OCI-LY1 (cell line): ENCODE measurements at regions not wholly inside any gene's neighbourhood (a gene's known extent, or its start where the extent isn't known, plus 50 kb on each side); places are given as distances from the start of the nearest gene placed in this dataset.

Experiments
- H2AFZ ChIP-seq: fragments of 200-600 bp; sonication (generic), shearing (Covaris generic); 2 replicates; pipeline ENCODE4 v1.6.0; 2014; ENCODE audit warnings: antibody characterized with exemption, mild to moderate bottlenecking, low read length
- H3F3A ChIP-seq: fragments of 200-600 bp; sonication (generic), shearing (Covaris generic); 2 replicates; pipeline ENCODE4 v1.6.0; 2014; ENCODE audit warnings: mild to moderate bottlenecking, antibody characterized with exemption, low read length, moderate library complexity; ENCODE audit not compliant: insufficient read depth
- H3K27ac ChIP-seq: fragments of 200-600 bp; sonication (generic); 2 replicates; pipeline ENCODE4 v1.5.1; 2014; ENCODE audit warnings: low read length, mixed run types, mild to moderate bottlenecking, low read depth; ENCODE audit not compliant: poor library complexity, severe bottlenecking
- H3K27me3 ChIP-seq: fragments of 200-600 bp; sonication (generic); 2 replicates; pipeline ENCODE4 v1.6.0; 2014; ENCODE audit warnings: antibody characterized with exemption, mild to moderate bottlenecking, low read length, moderate library complexity; ENCODE audit not compliant: insufficient read depth
- H3K36me3 ChIP-seq: fragments of 200-600 bp; sonication (generic); 2 replicates; pipeline ENCODE4 v1.6.1; 2014; ENCODE audit warnings: mild to moderate bottlenecking, antibody characterized with exemption, low read length, moderate library complexity, mixed read lengths; ENCODE audit not compliant: insufficient read depth
- H3K4me1 ChIP-seq: fragments of 200-600 bp; sonication (generic); 2 replicates; pipeline ENCODE4 v1.5.1; 2014; ENCODE audit warnings: mild to moderate bottlenecking, low read length, moderate library complexity; ENCODE audit not compliant: insufficient read depth, severe bottlenecking
- H3K4me2 ChIP-seq: fragments of 200-600 bp; sonication (generic), shearing (Covaris generic); 2 replicates; pipeline ENCODE4 v1.6.1; 2014; ENCODE audit warnings: low read length
- H3K4me3 ChIP-seq: fragments of 200-600 bp; sonication (generic); 2 replicates; pipeline ENCODE4 v1.5.1; 2014; ENCODE audit warnings: low read length, low read depth, mild to moderate bottlenecking, mixed read lengths; ENCODE audit not compliant: poor library complexity, severe bottlenecking
- H3K79me2 ChIP-seq: fragments of 200-600 bp; shearing (Covaris generic); 2 replicates; pipeline ENCODE4 v1.6.1; 2016; ENCODE audit warnings: mixed run types, low read length, mixed read lengths; ENCODE audit not compliant: insufficient read depth
- H3K9ac ChIP-seq: fragments of 200-600 bp; sonication (generic), shearing (Covaris generic); 2 replicates; pipeline ENCODE4 v1.6.1; 2014; ENCODE audit warnings: mild to moderate bottlenecking, low read length, mixed read lengths
- H3K9me2 ChIP-seq: fragments of 200-600 bp; sonication (generic), shearing (Covaris generic); 2 replicates; pipeline ENCODE4 v1.6.1; 2014; ENCODE audit warnings: low read depth, mild to moderate bottlenecking, low read length, mixed read lengths
- H3K9me3 ChIP-seq: fragments of 200-600 bp; shearing (Covaris generic); 2 replicates; pipeline ENCODE4 v1.6.1; 2014; ENCODE audit warnings: low read length, mixed read lengths
- H4K20me1 ChIP-seq: fragments of 200-600 bp; sonication (generic), shearing (Covaris generic); 2 replicates; pipeline ENCODE4 v1.6.0; 2016; ENCODE audit warnings: mild to moderate bottlenecking, low read length; ENCODE audit not compliant: insufficient read depth
- EZH2 ChIP-seq: fragments of 200-600 bp; sonication (generic), shearing (Covaris generic); IDR thresholded peaks from 2 replicates; pipeline ENCODE4 v1.8.0; 2017; ENCODE audit warnings: borderline replicate concordance, mixed run types, mild to moderate bottlenecking, antibody characterized with exemption, low read length, moderate library complexity, mixed read lengths
- TF ChIP-seq, protein P1 (sequence below): fragments of 200-600 bp; sonication (generic), shearing (Covaris generic); IDR thresholded peaks from 2 replicates; pipeline ENCODE4 v1.5.1; 2017; ENCODE audit warnings: mild to moderate bottlenecking, antibody characterized with exemption, low read length, moderate library complexity, mixed read lengths

DNA sequence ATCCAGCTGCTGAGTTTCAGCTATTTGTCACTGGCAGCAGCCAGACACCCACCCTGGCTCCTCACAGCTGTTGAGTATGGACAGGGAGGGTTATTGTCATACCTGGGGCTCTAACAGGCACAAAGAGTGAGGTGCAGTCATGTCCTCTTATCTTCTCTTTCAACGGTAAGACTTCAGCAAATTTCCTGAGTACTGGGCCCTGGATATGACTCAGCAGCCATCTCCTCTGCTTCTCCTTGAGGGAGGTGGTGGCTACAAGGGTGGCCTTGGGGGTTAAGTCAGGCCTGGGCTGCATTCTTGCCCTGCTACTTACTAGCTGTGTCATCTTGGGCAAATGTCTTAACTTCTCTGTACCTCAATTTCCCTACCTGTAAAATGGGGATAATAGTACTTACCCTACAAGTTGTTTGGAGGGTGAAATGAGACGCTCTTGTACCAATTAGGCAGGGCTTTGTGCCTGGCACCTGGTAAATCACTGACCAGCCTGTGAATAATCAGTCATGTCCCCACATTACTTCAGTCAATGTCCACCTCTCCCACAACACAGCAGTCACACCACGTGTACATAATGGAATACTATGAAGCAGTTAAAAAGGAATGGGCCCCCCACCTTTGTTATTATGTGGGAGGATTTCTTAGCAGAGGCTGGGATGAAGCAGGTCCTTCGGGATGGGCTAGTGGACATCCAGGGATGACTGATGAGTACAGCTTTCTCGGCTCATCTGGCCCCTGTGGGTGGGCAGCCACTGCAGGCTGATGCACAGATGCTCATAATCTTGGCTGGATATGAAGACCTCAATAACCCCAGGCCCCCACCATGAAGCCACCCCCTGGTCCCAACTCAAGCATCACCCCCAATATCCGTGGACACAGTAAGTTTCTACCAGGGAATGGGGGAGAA lies 528.8 kb downstream of the SHQ1 start:
- Histone ChIP-seq H3K4me3 (no peak overlapping the region), H3K4me2 (no peak overlapping the region), H3K9ac (no peak overlapping the region), H3K9me3 (no peaks in the 10 kb centered on the region), H3K27me3 (no peaks in the 10 kb centered on the region), H2AFZ (no peak overlapping the region), H3K9me2 (no peaks in the 10 kb centered on the region), H3K4me1 (no peaks in the 10 kb centered on the region), H4K20me1 (no peaks in the 10 kb centered on the region), H3K79me2 (no peaks in the 10 kb centered on the region), H3K27ac (no peak overlapping the region), H3F3A (no peaks in the 10 kb centered on the region), H3K36me3 (no peaks in the 10 kb centered on the region)
- no peak for TF ChIP-seq EZH2
- TF ChIP-seq, protein P1, sequence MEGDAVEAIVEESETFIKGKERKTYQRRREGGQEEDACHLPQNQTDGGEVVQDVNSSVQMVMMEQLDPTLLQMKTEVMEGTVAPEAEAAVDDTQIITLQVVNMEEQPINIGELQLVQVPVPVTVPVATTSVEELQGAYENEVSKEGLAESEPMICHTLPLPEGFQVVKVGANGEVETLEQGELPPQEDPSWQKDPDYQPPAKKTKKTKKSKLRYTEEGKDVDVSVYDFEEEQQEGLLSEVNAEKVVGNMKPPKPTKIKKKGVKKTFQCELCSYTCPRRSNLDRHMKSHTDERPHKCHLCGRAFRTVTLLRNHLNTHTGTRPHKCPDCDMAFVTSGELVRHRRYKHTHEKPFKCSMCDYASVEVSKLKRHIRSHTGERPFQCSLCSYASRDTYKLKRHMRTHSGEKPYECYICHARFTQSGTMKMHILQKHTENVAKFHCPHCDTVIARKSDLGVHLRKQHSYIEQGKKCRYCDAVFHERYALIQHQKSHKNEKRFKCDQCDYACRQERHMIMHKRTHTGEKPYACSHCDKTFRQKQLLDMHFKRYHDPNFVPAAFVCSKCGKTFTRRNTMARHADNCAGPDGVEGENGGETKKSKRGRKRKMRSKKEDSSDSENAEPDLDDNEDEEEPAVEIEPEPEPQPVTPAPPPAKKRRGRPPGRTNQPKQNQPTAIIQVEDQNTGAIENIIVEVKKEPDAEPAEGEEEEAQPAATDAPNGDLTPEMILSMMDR, result no peak

DNA sequence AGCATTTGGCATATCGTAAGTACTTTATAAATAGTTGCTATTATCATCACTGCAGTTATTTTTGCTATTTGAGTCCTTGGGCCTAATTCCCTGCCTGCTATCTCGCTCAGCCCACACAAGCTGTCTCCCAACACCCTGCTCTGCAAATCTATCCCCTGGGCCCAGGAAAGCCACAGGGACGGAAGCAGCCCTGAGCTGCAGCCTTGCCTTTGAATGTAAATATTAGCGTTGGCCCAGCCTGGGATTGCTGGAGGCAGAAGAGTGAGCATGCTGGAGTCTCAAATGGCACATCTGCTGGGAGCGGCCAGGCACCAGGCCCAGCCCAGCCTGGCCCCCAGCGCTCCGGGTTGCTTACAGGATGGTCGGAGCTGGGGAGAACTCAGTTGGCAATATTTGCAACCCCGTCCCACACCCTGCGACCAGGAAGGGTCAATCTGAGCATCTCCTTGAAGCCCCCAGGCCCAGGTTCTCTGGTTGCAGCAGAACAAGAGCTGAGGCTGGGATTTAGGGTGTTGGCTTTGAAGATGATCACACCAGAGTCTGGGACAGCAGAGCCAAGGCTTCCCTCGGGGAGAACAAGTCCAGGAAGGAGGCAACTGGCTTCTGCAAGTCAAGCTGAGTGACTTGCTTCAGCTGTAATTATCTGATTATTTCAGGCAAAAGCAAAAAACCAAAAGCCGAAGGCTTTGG lies 529.6 kb downstream of the SHQ1 start:
- H3K9ac ChIP-seq, result no peak overlapping the region
- no peak overlapping the region for H3K4me2 ChIP-seq
- H3K27ac ChIP-seq, result no peak overlapping the region

DNA sequence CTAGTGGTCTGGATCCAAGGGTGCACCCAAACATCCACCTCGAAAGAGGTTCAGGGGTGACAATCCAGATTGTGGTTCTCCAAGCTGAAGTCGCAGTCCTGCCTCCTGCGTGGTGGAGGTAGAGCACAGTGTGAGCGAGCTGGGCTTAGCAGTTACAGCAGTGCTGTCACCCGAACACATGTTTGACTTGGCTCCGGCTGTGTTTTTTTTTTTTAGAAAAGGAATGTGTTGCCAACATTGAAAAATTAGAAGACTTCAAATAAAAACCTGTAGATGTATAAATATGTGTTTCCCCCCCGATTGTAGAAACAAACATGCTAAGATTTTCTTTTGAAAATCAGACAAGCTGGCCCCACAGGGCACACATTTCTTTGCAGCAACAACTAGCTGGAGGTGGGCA lies 530.8 kb downstream of the SHQ1 start:
- no peak overlapping the region for H3K27ac ChIP-seq
- no peak overlapping the region for H3K4me3 ChIP-seq
- no peaks in the 10 kb centered on the region for H3K27me3 ChIP-seq
- no peaks in the 10 kb centered on the region for H4K20me1 ChIP-seq
- H3K9me3 ChIP-seq, result no peaks in the 10 kb centered on the region
- H3F3A ChIP-seq, result no peaks in the 10 kb centered on the region
- H3K4me1 ChIP-seq, result no peaks in the 10 kb centered on the region
- TF ChIP-seq, protein P1, result no peak
- TF ChIP-seq EZH2, result no peak
- no peaks in the 10 kb centered on the region for H3K36me3 ChIP-seq
- H3K4me2 ChIP-seq, result no peak overlapping the region
- H3K9me2 ChIP-seq, result no peaks in the 10 kb centered on the region
- no peak overlapping the region for H3K9ac ChIP-seq
- H2AFZ ChIP-seq, result no peak overlapping the region
- no peaks in the 10 kb centered on the region for H3K79me2 ChIP-seq

More for the DNA sequence above, 529.6 kb downstream of the SHQ1 start:
- H3K79me2 ChIP-seq, result no peaks in the 10 kb centered on the region
- no peaks in the 10 kb centered on the region for H3K27me3 ChIP-seq
- H3K9me2 ChIP-seq, result no peaks in the 10 kb centered on the region
- no peaks in the 10 kb centered on the region for H3K9me3 ChIP-seq
- no peaks in the 10 kb centered on the region for H4K20me1 ChIP-seq
- H3F3A ChIP-seq, result no peaks in the 10 kb centered on the region
- no peaks in the 10 kb centered on the region for H3K36me3 ChIP-seq
- no peak overlapping the region for H2AFZ ChIP-seq
- no peak overlapping the region for H3K4me3 ChIP-seq
- no peak for TF ChIP-seq EZH2
- TF ChIP-seq, protein P1, result no peak
- no peaks in the 10 kb centered on the region for H3K4me1 ChIP-seq
